GM21367 (cell line): ENCODE measurements at regions not wholly inside any gene's neighbourhood (a gene's known extent, or its start where the extent isn't known, plus 50 kb on each side); places are given as distances from the start of the nearest gene placed in this dataset.
"Not testable (repeated sequence)": the region's sequence is repeated elsewhere in the genome, so short reads cannot be mapped to it uniquely, and the experiment has no call there.

Source experiments
- ATAC-seq: cut with Tn5 transposase; IDR thresholded peaks from one replicate; pipeline ENCODE4 v1.9.1; 2021; ENCODE audit not compliant: unreplicated experiment

GRCh38 chr1:166304131-166304530 lies 137.3 kb upstream of the FAM78B start:
- no peak for ATAC-seq

- no peak for ATAC-seq
Measured at GRCh38 chr1:166305371-166305770, 138.6 kb upstream of the FAM78B start.

- ATAC-seq = no peak
Measured at GRCh38 chr1:166307261-166308188, 140.7 kb upstream of the FAM78B start.

GRCh38 chr1:166316306-166316705 lies 149.5 kb upstream of the FAM78B start:
- not testable (repeated sequence) for ATAC-seq

GRCh38 chr1:166322470-166322869 lies 155.7 kb upstream of the FAM78B start:
- ATAC-seq = no peak

GRCh38 chr1:166327886-166328285 lies 161.1 kb upstream of the FAM78B start:
- ATAC-seq = no peak

GRCh38 chr1:166328956-166329355 lies 162.2 kb upstream of the FAM78B start:
- ATAC-seq = no peak

- ATAC-seq = no peak
Measured at GRCh38 chr1:166330096-166330495, 163.3 kb upstream of the FAM78B start.

GRCh38 chr1:166338105-166338504 lies 171.3 kb upstream of the FAM78B start:
- no peak for ATAC-seq

GRCh38 chr1:166340709-166341108 lies 173.9 kb upstream of the FAM78B start:
- no peak for ATAC-seq

GRCh38 chr1:166343276-166343675 lies 176.5 kb upstream of the FAM78B start:
- ATAC-seq = no peak

GRCh38 chr1:166350490-166350889 lies 183.7 kb upstream of the FAM78B start:
- ATAC-seq = no peak

GRCh38 chr1:166351676-166352075 lies 184.9 kb upstream of the FAM78B start:
- no peak for ATAC-seq

GRCh38 chr1:166353213-166353612 lies 186.4 kb upstream of the FAM78B start:
- no peak for ATAC-seq

GRCh38 chr1:166354406-166354805 lies 187.6 kb upstream of the FAM78B start:
- no peak for ATAC-seq

GRCh38 chr1:166365081-166365480 lies 198.3 kb upstream of the FAM78B start:
- ATAC-seq = no peak

- no peak for ATAC-seq
Measured at GRCh38 chr1:166368030-166368429, 201.2 kb upstream of the FAM78B start.

GRCh38 chr1:166377896-166378295 lies 211.1 kb upstream of the FAM78B start:
- ATAC-seq = no peak

- no peak for ATAC-seq
Measured at GRCh38 chr1:166378805-166379204, 212.0 kb upstream of the FAM78B start.

GRCh38 chr1:166379447-166379846 lies 212.6 kb upstream of the FAM78B start:
- ATAC-seq = no peak

GRCh38 chr1:166383137-166383536 lies 216.3 kb upstream of the FAM78B start:
- no peak for ATAC-seq

- no peak for ATAC-seq
Measured at GRCh38 chr1:166383635-166384346, 217.0 kb upstream of the FAM78B start.
